ENCODE measurements at regions not wholly inside any gene's neighbourhood (a gene's known extent, or its start where the extent isn't known, plus 50 kb on each side); places are given as distances from the start of the nearest gene placed in this dataset.

- in situ Hi-C loops (cut with HindIII; ENCODE audit: low pct_unique_long_range_greater_than_20kb, low sequenced_read_pairs), result no loop called here
- DNase-seq (ENCODE audit: low read depth, low spot score), result no peak
Measured at GRCh38 chr18:54528942-54529376, 62.1 kb upstream of the DYNAP start.

- DNase-seq (ENCODE audit: low read depth, low spot score), result no peak
- in situ Hi-C loops (cut with HindIII; ENCODE audit: low pct_unique_long_range_greater_than_20kb, low sequenced_read_pairs), result no loop called here
Measured at GRCh38 chr18:54529444-54529843, 61.6 kb upstream of the DYNAP start.

GRCh38 chr18:54530285-54530684 lies 60.8 kb upstream of the DYNAP start:
- no peak for DNase-seq (ENCODE audit: low read depth, low spot score)
- in situ Hi-C loops (cut with HindIII; ENCODE audit: low pct_unique_long_range_greater_than_20kb, low sequenced_read_pairs), result no loop called here

DNA sequence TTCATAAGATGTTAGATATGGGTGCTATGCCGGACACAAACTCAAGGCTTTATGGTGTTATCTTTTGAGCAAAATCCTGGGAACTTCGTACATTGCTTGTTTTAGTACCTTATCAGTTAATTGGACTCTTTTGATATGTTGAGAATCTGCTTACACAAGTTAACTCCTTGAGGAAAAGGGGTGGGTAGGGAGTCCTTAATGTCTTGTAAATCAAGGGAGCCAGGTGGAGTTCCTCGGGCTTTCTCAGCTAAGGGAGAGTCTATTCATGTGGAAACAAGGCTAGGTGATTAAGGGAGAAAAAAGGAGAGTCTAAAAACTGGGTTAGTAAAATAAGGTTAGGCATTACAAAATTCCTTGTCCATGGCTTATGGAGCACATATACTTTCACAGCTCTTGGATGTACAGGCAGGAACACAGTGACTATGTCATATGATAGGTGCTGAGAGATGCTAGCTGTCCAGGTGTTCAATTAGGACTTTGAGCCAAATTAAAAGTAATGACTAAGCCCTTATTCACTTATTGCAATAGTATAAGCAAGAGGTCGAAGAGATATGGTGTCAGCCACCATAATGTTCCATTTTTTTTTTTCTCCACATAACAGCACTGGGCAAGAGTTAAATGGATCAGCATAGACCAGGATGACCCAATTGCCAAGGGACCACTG lies 59.5 kb upstream of the DYNAP start:
- DNase-seq (ENCODE audit: low read depth, low spot score), result no peak
- in situ Hi-C loops (cut with HindIII; ENCODE audit: low pct_unique_long_range_greater_than_20kb, low sequenced_read_pairs), result no loop called here

DNA sequence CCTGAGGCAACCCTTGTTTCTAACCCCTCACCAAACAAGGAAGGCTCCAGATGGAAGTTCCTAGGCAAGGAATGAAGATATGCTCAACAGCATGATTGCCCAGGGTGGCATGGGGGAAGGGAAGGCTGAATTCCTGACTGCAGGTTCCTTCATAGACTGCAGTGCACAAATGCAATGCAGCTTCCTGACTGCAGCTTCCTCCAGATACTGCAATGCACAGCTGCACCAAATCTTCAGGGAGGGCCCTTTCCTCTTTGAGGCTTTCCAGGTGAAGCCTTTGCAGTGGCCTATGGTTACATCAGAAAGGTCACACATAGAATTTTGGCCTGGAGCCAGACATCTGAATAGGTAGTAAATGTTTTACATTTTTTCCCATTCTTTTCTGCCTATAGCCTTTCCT lies 58.8 kb upstream of the DYNAP start:
- DNase-seq (ENCODE audit: low read depth, low spot score), result no peak
- in situ Hi-C loops (cut with HindIII; ENCODE audit: low pct_unique_long_range_greater_than_20kb, low sequenced_read_pairs), result no loop called here

DNA sequence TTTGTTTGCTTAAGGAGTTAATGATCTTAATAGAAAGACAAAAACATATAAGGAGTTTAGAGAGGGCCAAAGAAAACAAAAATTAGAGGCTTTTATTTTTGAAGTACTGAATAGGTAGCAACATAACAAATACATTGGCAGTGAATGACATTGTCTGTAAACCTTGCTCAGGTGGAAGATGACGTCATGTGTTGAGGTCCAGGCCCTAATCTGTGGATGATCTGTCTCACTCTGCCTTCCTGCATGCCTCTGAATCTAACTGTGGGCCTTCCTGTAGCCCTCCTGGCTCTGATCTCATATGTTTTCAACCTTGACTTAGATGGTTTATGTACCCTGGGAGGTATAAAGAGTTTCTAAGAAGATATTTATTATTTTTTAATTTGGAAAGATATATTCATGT lies 58.1 kb upstream of the DYNAP start:
- DNase-seq (ENCODE audit: low read depth, low spot score), result no peak
- in situ Hi-C loops (cut with HindIII; ENCODE audit: low pct_unique_long_range_greater_than_20kb, low sequenced_read_pairs), result no loop called here

Small RNA genes lying in the stretch of these regions (small RNA-seq; reads per million reads assigned to genes)
- 0 reads per million in 2 experiments for gene AC090897.1

All from SK-MEL-5 (cell line).